K562 (cell line): ENCODE measurements at regions not wholly inside any gene's neighbourhood (a gene's known extent, or its start where the extent isn't known, plus 50 kb on each side); places are given as distances from the start of the nearest gene placed in this dataset.

ENCODE experiments used
- HNRNPL ChIP-seq: fragments of 200-400 bp; formaldehyde crosslinking; IDR thresholded peaks from 2 replicates; pipeline ENCODE4 v1.6.1; 2017; ENCODE audit warnings: low read depth, mild to moderate bottlenecking, low read length
- NONO ChIP-seq, 2 experiments: fragments of 200-400 bp in 1 of 2; fragments of 450-650 bp in 1 of 2; formaldehyde crosslinking in 1 of 2; IDR thresholded peaks; 2 replicates each; pipeline ENCODE4 v1.6.1; 2017; ENCODE audit warnings: low read depth in 2 of 2, mild to moderate bottlenecking in 2 of 2, moderate library complexity in 2 of 2, low read length in 1 of 2
- PML ChIP-seq: IDR thresholded peaks from 2 replicates; pipeline ENCODE4 v1.6.1; 2012; ENCODE audit warnings: low read length, inconsistent platforms

DNA sequence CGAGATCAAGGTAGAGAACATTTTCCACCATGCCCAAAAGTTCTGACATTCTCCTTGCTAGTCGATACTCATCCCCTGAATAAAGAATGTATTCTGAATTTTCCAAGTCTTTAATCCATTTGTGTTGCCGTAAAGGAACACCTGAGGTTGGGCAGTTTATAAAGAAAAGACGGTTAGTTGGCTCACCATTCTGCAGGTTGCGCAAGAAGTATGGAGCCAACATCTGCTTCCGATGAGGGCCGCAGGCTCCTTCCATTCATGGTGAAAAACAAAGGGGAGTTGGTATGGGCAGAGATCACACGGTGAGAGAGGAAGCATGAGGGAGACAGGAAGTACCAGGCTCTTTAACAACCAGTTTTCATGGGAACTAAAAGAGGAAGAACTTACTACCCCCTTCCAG, 121.2 kb downstream of the DCLK3 start:
- no peak for TF ChIP-seq HNRNPL
- TF ChIP-seq NONO (IDR thresholded peaks at IDR 0.05; ENCODE audit: low read depth in 2 of 2, low read length in 1 of 2): no peak
- no peak for TF ChIP-seq PML
